IPS DF 6.9 (cell line): ENCODE measurements at regions not wholly inside any gene's neighbourhood (a gene's known extent, or its start where the extent isn't known, plus 50 kb on each side); places are given as distances from the start of the nearest gene placed in this dataset.

Experiments
- DNase-seq: peaks from one replicate; pipeline ENCODE4 v3.0.0-alpha.2; 2013; ENCODE audit warnings: low read depth, low spot score
- H3K27ac ChIP-seq: one replicate; pipeline ENCODE4 v1.5.1; 2013; ENCODE audit warnings: low read length, control low read depth
- H3K27me3 ChIP-seq: 2 replicates; pipeline ENCODE4 v1.6.1; 2013; ENCODE audit warnings: mild to moderate bottlenecking, low read length; ENCODE audit not compliant: control insufficient read depth, insufficient read depth
- H3K36me3 ChIP-seq: 2 replicates; pipeline ENCODE4 v1.6.1; 2013; ENCODE audit warnings: low read length; ENCODE audit not compliant: control insufficient read depth, insufficient read depth
- H3K4me1 ChIP-seq: 2 replicates; pipeline ENCODE4 v1.6.1; 2013; ENCODE audit warnings: low read length; ENCODE audit not compliant: control insufficient read depth, insufficient read depth
- H3K4me3 ChIP-seq: 2 replicates; pipeline ENCODE4 v1.5.1; 2013; ENCODE audit warnings: mild to moderate bottlenecking, low read length
- H3K9me3 ChIP-seq: 2 replicates; pipeline ENCODE4 v1.6.1; 2013; ENCODE audit warnings: low read length, inconsistent platforms; ENCODE audit not compliant: control insufficient read depth, insufficient read depth
- WGBS: extraction: QIAGEN DNeasy Blood & Tissue Kit; methylation state at CpG from one replicate; pipeline ENCODE4 v1.1.7; 2013; ENCODE audit warnings: mixed read lengths, missing lambda C conversion rate; ENCODE audit not compliant: insufficient read length, insufficient coverage; 5-methylcytosine and 5-hydroxymethylcytosine counted together

DNA sequence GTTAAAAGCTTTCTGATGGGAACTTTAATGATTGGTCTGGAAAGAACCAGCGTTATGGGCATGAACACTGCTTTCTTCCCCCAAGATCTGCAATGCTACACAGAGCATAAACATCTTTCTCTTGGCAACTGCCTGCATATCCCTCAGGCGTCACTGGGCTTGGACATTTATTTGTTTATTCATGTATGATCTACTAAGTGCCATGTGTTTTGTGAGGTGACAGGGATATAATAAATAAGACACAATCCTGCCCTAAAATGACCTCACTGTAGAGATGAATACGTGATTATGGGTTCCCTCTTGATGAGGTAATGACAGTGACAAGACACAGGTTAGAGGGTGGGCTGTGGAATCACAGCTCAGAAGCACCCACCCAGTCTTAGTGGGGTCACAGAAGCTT, 485.3 kb downstream of the PDCD6IP start:
- no peak overlapping the region for H3K4me3 ChIP-seq
- H3K9me3 ChIP-seq: no peaks in the 10 kb centered on the region
- no peak overlapping the region for H3K27ac ChIP-seq
- H3K27me3 ChIP-seq: no peaks in the 10 kb centered on the region
- DNase-seq: no peak
- no peaks in the 10 kb centered on the region for H3K4me1 ChIP-seq
- H3K36me3 ChIP-seq: no peaks in the 10 kb centered on the region
- WGBS: no CpG with 5 or more reads among the region's 3 CpGs

DNA sequence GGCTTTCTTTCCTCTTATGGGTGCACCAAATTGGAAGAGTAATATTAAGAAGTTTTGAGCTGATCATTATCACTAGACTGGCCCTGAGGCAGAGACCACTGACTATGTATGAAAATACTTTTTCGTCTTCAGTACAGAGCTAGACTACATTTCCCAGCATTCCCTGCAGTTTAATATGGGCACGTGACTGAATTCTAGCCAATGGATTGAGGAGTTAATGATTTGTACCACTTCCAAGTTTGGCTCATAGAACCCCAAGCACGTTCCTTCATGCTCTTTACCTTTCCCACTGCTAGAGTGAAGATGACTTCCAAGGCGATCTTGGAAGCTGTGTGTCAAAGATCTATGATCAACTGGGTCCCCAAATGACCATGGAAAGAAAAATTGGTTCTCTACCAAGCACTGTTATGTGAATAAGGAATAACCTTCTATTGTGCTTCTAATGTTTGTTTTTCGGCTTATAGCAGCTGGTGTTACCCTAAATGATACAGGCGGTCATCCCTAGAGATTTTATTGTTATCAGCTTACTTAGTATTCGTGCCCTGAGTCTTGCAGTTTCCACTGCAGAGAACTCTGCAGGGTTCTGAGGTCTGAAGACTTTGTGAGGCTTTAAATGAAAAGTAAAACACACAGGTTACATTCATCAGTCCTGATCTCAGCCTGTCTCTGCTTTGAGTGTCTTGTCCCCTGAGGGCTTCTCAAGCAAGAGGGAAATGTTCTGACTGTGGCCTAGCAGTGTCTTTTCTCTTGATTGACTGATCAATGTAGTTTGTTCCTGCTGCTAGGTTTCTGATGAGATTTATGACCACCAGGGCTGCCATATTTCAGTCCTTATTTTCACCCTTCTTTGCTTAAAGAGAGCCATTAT, 486.8 kb downstream of the PDCD6IP start:
- DNase-seq: no peak
- Histone ChIP-seq H3K4me1 (no peaks in the 10 kb centered on the region), H3K27me3 (no peaks in the 10 kb centered on the region), H3K27ac (no peak overlapping the region), H3K36me3 (no peaks in the 10 kb centered on the region), H3K4me3 (no peak overlapping the region), H3K9me3 (no peaks in the 10 kb centered on the region)
- no CpG with 5 or more reads among the region's 7 CpGs for WGBS

DNA sequence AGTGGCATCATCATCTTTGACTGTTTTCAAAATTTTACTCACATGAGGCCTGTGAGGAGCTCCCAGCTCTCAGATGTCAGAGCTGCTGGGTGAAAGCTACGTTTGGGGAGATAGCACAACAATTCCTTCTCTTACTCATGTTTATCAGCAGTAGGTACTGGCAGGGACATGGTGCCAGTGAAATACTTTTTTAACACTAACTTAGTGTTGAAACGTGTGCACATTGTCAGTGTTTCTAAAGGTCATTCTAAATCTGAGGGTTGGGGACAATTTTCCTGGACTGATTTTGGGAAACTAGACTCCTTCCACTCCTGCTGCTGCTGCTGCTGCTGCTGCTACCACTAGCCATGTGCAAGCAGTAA, 487.4 kb downstream of the PDCD6IP start:
- Histone ChIP-seq H3K36me3 (no peaks in the 10 kb centered on the region), H3K27me3 (no peaks in the 10 kb centered on the region), H3K4me3 (no peak overlapping the region), H3K27ac (no peak overlapping the region), H3K9me3 (no peaks in the 10 kb centered on the region), H3K4me1 (no peaks in the 10 kb centered on the region)
- WGBS: no CpG with 5 or more reads among the region's 2 CpGs
- no peak for DNase-seq

DNA sequence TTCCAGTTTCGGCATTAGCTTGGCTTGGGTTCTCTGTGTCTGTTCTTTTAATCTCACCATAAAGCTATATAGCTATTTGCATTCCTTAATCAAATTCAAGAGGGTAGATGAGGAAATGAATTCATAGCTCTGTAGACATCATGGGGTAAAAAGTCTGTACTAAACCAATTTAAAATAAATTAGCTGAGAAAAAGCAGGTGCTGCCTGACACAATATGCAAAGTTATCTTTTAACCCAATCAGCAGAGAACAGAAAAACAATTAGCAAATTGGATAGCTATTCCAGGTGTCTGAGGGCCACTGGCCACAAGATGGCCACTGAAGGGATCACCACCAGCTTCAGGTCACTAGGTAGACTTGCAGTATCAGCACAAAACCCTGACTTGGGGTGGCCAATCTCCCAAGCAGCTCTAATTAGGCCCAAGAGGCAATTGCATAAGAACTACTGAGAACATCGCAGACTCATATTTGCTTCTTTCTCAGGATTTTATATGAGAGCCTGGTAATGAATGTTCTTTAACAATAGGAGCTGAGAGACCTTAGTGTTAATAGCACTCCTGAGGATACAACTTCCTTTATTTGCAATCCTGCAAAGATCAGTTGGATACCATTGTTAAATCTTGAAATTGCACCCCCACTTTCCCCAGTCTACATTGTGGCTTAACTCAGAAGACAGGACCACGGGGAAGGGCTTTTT, 494.3 kb downstream of the PDCD6IP start:
- no peak overlapping the region for H3K4me3 ChIP-seq
- DNase-seq: no peak
- H3K27ac ChIP-seq: no peak overlapping the region
- H3K36me3 ChIP-seq: no peaks in the 10 kb centered on the region
- H3K27me3 ChIP-seq: no peaks in the 10 kb centered on the region
- no peaks in the 10 kb centered on the region for H3K9me3 ChIP-seq
- no peaks in the 10 kb centered on the region; the same call in 1 of the 2 replicates for H3K4me1 ChIP-seq
- WGBS: no CpG with 5 or more reads among the region's 3 CpGs

DNA sequence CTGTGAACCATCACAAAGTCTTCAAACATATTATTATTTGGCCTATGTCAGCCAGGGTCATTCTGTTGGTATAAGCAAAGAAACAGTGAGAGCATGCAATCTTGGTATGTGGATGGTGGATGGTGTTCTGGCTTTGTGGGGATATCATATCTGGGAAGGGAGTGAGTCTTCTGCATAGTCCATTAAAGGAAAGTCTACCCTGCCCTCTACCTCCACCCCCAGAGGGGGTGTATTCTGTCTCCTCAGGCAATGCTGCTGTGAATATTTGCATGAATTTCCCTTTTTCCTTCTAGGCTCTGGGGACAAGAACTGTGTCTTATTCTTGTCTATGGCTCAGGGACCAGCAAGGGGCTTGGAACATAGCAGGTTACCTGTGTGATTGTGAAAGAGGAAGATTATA, 495.8 kb downstream of the PDCD6IP start:
- Histone ChIP-seq H3K27me3 (no peaks in the 10 kb centered on the region), H3K27ac (no peak overlapping the region), H3K36me3 (no peaks in the 10 kb centered on the region), H3K4me3 (no peak overlapping the region), H3K4me1 (no peaks in the 10 kb centered on the region; the same call in 1 of the 2 replicates), H3K9me3 (no peaks in the 10 kb centered on the region)
- no peak for DNase-seq

DNA sequence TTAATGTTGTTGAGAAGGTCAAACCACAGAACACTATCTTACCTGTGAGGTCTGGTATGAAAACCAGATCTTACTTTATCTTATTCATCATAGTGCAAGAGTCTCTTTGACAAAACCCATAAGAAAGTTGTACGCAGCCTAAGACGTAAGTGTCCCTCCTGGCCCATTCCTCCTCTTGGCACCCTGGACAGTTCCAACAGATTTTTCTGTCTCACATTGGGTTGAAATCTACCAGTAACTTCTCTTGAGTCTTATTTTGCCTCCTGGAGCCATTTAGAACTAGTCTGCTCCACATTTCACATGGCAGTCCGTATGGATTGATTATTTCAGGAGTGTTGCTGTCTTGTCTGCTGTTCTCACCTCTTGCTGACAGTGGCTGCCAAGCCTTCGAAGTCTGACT, 498.4 kb downstream of the PDCD6IP start:
- Histone ChIP-seq H3K4me3 (no peak overlapping the region), H3K36me3 (no peaks in the 10 kb centered on the region), H3K9me3 (no peaks in the 10 kb centered on the region), H3K27ac (no peak overlapping the region), H3K4me1 (peaks cover 2% of the 10 kb centered on the region; the same call in 1 of the 2 replicates), H3K27me3 (no peaks in the 10 kb centered on the region; the same call in 1 of the 2 replicates)
- no peak for DNase-seq
- no CpG with 5 or more reads among the region's 4 CpGs for WGBS

DNA sequence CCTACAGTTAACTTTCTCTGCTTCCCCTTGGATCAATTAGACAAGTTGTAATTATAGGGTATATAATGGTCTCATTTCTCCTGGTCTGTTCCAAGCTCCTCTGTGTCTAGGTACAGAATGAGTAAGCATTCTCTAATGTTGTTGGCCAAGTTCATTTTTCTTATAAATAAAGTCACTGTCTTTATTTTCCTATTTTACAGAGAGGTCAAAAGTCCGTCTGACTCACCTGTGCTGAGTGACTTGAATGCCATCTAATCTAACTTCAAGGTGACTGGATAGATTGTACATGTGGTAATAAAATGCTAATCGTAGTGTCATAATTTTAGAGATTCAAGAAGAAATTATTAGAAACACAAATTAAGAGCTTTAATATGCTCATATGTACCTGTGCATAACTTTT, 500.2 kb downstream of the PDCD6IP start:
- H3K4me3 ChIP-seq: no peak overlapping the region
- no peaks in the 10 kb centered on the region for H3K9me3 ChIP-seq
- DNase-seq: no peak
- H3K27ac ChIP-seq: no peak overlapping the region
- H3K4me1 ChIP-seq: peaks cover 2% of the 10 kb centered on the region; the same call in 1 of the 2 replicates
- WGBS: no CpG with 5 or more reads among the region's 2 CpGs
- no peaks in the 10 kb centered on the region for H3K36me3 ChIP-seq
- no peaks in the 10 kb centered on the region; the same call in 1 of the 2 replicates for H3K27me3 ChIP-seq

DNA sequence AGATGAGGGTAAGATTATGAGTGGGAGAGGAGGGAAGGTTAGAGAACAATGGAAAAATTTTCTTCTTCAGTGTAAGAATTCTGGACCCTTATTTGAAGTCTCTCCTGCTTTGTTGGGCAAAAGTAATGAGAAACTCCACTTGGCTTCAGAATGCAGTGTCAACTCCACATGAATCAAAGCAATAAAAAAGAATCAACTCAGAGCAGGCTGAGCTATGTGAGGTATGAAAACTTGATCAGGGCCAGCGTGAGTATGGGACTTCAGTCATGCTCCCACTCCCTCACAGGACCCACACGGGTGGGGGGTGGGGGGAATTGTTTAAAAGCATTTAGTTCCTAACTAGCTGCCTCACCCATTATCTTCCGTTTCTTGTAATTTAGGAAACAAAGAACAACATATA, 502.2 kb downstream of the PDCD6IP start:
- DNase-seq: no peak
- no peak overlapping the region for H3K4me3 ChIP-seq
- H3K36me3 ChIP-seq: no peaks in the 10 kb centered on the region
- H3K9me3 ChIP-seq: no peaks in the 10 kb centered on the region
- no peaks in the 10 kb centered on the region; the same call in 1 of the 2 replicates for H3K27me3 ChIP-seq
- H3K4me1 ChIP-seq: peaks cover 2% of the 10 kb centered on the region; the same call in 1 of the 2 replicates
- no CpG with 5 or more reads among the region's 3 CpGs for WGBS
- no peak overlapping the region for H3K27ac ChIP-seq

DNA sequence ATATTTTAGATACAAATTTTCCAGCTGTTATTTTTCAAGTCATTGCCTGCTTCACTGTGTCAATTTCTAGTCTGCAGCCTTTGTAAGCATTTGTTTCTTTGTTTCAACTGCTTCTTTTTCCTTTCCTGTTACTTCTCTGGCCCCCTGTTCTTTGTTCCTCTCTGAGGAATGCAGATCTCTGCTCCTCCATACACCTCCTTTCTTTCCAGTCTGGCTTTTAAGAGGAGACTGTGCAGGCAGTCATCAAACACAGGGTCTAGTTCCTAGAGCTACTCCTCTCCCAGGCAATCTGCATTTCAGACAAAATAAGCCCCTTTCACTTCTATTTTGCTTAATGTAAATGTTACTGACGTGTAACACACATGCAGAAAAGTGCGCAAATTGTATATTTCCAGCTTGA, 502.9 kb downstream of the PDCD6IP start:
- no CpG with 5 or more reads among the region's 2 CpGs for WGBS
- no peaks in the 10 kb centered on the region for H3K9me3 ChIP-seq
- no peak for DNase-seq
- H3K4me1 ChIP-seq: peaks cover 2% of the 10 kb centered on the region; the same call in 1 of the 2 replicates
- H3K27me3 ChIP-seq: no peaks in the 10 kb centered on the region; the same call in 1 of the 2 replicates
- H3K4me3 ChIP-seq: no peak overlapping the region
- H3K36me3 ChIP-seq: no peaks in the 10 kb centered on the region
- H3K27ac ChIP-seq: no peak overlapping the region

DNA sequence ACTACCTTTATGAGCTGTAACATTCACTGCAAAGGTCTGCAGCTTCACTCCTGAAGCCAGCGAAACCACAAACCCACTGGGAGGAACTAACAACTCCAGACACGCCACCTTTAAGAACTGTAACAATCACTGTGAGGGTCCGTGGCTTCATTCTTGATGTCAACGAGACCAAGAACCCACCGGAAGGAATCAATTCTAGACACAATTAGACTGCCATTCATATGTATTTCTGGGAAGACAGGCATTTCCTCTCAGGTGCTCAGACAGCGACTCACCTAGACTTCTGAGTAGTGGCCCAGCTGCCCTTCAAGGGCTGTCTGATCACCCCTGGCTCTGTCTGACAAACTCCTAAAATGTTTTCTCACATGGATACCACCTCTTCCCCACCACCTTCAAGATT, 506.8 kb downstream of the PDCD6IP start:
- Histone ChIP-seq H3K4me3 (no peak overlapping the region), H3K27ac (no peak overlapping the region), H3K27me3 (no peaks in the 10 kb centered on the region; the same call in 1 of the 2 replicates), H3K4me1 (peaks cover under 1% of the 10 kb centered on the region; the same call in 1 of the 2 replicates), H3K36me3 (no peaks in the 10 kb centered on the region), H3K9me3 (no peaks in the 10 kb centered on the region)
- WGBS: no CpG with 5 or more reads among the region's 6 CpGs
- DNase-seq: no peak
